Peyer's patch (tissue), 4 donors: ENCODE measurements at regions not wholly inside any gene's neighbourhood (a gene's known extent, or its start where the extent isn't known, plus 50 kb on each side); places are given as distances from the start of the nearest gene placed in this dataset.

Experiments
- POLR2A ChIP-seq, 2 donors: fragments of 450-650 bp; IDR thresholded peaks; one replicate each; pipeline ENCODE4 v1.5.1; 2017; ENCODE audit warnings: antibody characterized with exemption in 2 of 2, mild to moderate bottlenecking in 2 of 2, moderate library complexity in 2 of 2
- TF ChIP-seq, protein P1 (sequence below), 6 experiments: fragments of 450-650 bp in 4 of 6; fragments of 200-600 bp in 2 of 6; sonication (generic) in 1 of 6; IDR thresholded peaks; one replicate each; pipeline ENCODE4 v1.5.1; 2017 to 2019; ENCODE audit warnings: antibody characterized with exemption in 6 of 6, mild to moderate bottlenecking in 3 of 6, moderate library complexity in 1 of 6

GRCh38 chrX:1002611-1003010, 209.8 kb downstream of the CRLF2 start:
- no peak for TF ChIP-seq POLR2A (IDR thresholded peaks at IDR 0.05)
- TF ChIP-seq, protein P1, sequence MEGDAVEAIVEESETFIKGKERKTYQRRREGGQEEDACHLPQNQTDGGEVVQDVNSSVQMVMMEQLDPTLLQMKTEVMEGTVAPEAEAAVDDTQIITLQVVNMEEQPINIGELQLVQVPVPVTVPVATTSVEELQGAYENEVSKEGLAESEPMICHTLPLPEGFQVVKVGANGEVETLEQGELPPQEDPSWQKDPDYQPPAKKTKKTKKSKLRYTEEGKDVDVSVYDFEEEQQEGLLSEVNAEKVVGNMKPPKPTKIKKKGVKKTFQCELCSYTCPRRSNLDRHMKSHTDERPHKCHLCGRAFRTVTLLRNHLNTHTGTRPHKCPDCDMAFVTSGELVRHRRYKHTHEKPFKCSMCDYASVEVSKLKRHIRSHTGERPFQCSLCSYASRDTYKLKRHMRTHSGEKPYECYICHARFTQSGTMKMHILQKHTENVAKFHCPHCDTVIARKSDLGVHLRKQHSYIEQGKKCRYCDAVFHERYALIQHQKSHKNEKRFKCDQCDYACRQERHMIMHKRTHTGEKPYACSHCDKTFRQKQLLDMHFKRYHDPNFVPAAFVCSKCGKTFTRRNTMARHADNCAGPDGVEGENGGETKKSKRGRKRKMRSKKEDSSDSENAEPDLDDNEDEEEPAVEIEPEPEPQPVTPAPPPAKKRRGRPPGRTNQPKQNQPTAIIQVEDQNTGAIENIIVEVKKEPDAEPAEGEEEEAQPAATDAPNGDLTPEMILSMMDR (IDR thresholded peaks at IDR 0.05) = no peak
